NCI-H82 treated with DMSO at 0.1 percent for 48 hours (cell line): ENCODE measurements at regions not wholly inside any gene's neighbourhood (a gene's known extent, or its start where the extent isn't known, plus 50 kb on each side); places are given as distances from the start of the nearest gene placed in this dataset.
"Not testable (repeated sequence)": the region's sequence is repeated elsewhere in the genome, so short reads cannot be mapped to it uniquely, and the experiment has no call there.

Experiments used
- DNase-seq: peaks from one replicate; lab custom pipeline; 2025; ENCODE audit not compliant: unreplicated experiment; lab: John Stamatoyannopoulos, UW

- no peak for DNase-seq
Observed at GRCh38 chr9:71632776-71633175, 135.5 kb downstream of the CEMIP2 start.

- no peak for DNase-seq
Observed at GRCh38 chr9:71630377-71630995, 137.8 kb downstream of the CEMIP2 start.

GRCh38 chr9:71629578-71630215, 138.6 kb downstream of the CEMIP2 start:
- DNase-seq, result no peak

- DNase-seq, result no peak
Observed at GRCh38 chr9:71628247-71628646, 140.1 kb downstream of the CEMIP2 start.

- no peak for DNase-seq
Observed at GRCh38 chr9:71627537-71627936, 140.8 kb downstream of the CEMIP2 start.

GRCh38 chr9:71626395-71626794, 141.9 kb downstream of the CEMIP2 start:
- DNase-seq, result no peak

GRCh38 chr9:71624728-71625127, 143.6 kb downstream of the CEMIP2 start:
- DNase-seq, result no peak

GRCh38 chr9:71620746-71621145, 147.6 kb downstream of the CEMIP2 start:
- no peak for DNase-seq

- DNase-seq, result no peak
Observed at GRCh38 chr9:71620331-71620730, 148.0 kb downstream of the CEMIP2 start.

GRCh38 chr9:71619926-71620325, 148.4 kb downstream of the CEMIP2 start:
- DNase-seq, result no peak

GRCh38 chr9:71614409-71615010, 153.8 kb downstream of the CEMIP2 start:
- no peak for DNase-seq

- DNase-seq, result no peak
Observed at GRCh38 chr9:71612889-71613288, 155.4 kb downstream of the CEMIP2 start.

- DNase-seq, result no peak
Observed at GRCh38 chr9:71609448-71609830, 158.9 kb downstream of the CEMIP2 start.

GRCh38 chr9:71608825-71609447, 159.4 kb downstream of the CEMIP2 start:
- DNase-seq, result no peak

- no peak for DNase-seq
Observed at GRCh38 chr9:71608021-71608420, 160.3 kb downstream of the CEMIP2 start.

- DNase-seq, result no peak
Observed at GRCh38 chr9:71607461-71607881, 160.8 kb downstream of the CEMIP2 start.

GRCh38 chr9:71604197-71605063, 163.9 kb downstream of the CEMIP2 start:
- peak; percentile 15 for DNase-seq

GRCh38 chr9:71602652-71603051, 165.7 kb downstream of the CEMIP2 start:
- DNase-seq, result no peak

- DNase-seq, result not testable (repeated sequence)
Observed at GRCh38 chr9:71595762-71596161, 172.6 kb downstream of the CEMIP2 start.

- no peak for DNase-seq
Observed at GRCh38 chr9:71594541-71594940, 173.8 kb downstream of the CEMIP2 start.

GRCh38 chr9:71592400-71592799, 175.9 kb downstream of the CEMIP2 start:
- no peak for DNase-seq
